Thoracic aorta (tissue), 2 donors: ENCODE measurements at regions not wholly inside any gene's neighbourhood (a gene's known extent, or its start where the extent isn't known, plus 50 kb on each side); places are given as distances from the start of the nearest gene placed in this dataset.

Source experiments
- ATAC-seq: fragments of 150-250 bp; one replicate; pipeline ENCODE4 v1.8.0; 2017; ENCODE audit warnings: low read depth; ENCODE audit not compliant: insufficient number of reproducible peaks, low FRiP score
- DNase-seq: peaks from one replicate; pipeline ENCODE4 v3.0.0-alpha.2; 2020; ENCODE audit warnings: low spot score
- H3K27ac ChIP-seq, 2 donors: fragments of 200-600 bp; sonication (generic); 1 replicate in 1 of 2; 2 replicates in 1 of 2; pipeline ENCODE4 v1.5.1; 2016; ENCODE audit warnings: mild to moderate bottlenecking in 2 of 2, moderate library complexity in 2 of 2
- H3K27me3 ChIP-seq: fragments of 200-600 bp; sonication (generic); replicated peaks from 2 replicates; pipeline ENCODE4 v1.6.0; 2016; ENCODE audit warnings: mild to moderate bottlenecking; ENCODE audit not compliant: insufficient read depth
- H3K36me3 ChIP-seq: fragments of 200-600 bp; sonication (generic); one replicate; pipeline ENCODE4 v1.5.1; 2016
- H3K4me1 ChIP-seq, 2 donors: fragments of 200-600 bp; sonication (generic); 1 replicate in 1 of 2; 2 replicates in 1 of 2; pipeline versions ENCODE4 v1.5.1 to v1.6.0; 2016; ENCODE audit warnings: low read depth in 2 of 2, mild to moderate bottlenecking in 1 of 2; ENCODE audit not compliant: control insufficient read depth in 1 of 2
- H3K4me3 ChIP-seq: fragments of 200-600 bp; sonication (generic); 2 replicates; pipeline ENCODE4 v1.5.1; 2016; ENCODE audit warnings: mild to moderate bottlenecking
- H3K9me3 ChIP-seq: fragments of 200-600 bp; sonication (generic); 2 replicates; pipeline ENCODE4 v1.5.1; 2016
- TF ChIP-seq, protein P1 (sequence below): fragments of 200-600 bp; sonication (generic); IDR thresholded peaks from one replicate; pipeline ENCODE4 v1.5.1; 2019; ENCODE audit warnings: antibody characterized with exemption

DNA sequence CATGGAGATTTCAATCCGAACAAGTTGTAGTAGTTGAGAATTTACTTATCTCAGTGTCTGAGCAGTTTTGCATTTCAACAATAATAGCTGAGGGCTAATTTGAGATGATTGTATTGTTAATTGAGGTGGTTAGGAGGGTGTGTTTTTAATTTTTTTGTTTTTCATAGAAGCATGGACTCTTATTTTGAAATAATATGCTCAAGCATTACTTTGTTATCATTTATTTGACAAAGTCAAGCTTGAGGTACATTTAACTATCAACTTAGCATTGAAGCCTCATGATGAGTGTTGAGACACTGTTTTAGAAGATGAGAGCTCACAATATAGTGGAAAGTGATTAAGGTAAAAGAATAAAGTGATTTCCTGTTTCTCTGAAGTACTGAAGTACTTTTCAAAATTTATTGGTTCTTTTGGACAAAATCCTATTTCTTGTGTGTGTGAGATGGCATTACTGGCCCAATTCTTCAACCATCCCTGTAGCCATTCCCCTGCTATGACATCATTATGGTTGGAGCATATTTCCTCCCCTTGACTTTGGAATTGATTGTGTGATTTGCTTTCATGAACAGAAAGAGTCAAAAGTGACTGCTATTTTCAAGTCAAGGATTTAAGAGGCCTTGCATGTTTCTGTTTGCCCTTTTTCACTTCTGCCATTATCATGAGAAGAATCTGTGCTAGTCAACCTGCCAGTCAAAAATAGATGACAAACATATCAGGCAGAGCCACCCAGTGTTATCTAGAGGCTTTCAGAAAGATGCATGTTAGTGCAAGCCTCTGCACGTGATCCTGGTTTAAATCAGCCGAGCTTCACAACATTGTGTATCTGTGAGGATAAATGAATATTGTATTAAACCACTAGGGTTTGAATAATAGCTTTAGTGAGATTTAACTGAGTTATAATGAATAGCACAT, 1112.3 kb upstream of the CITED2 start:
- DNase-seq (no peak), ATAC-seq (no peak)
- TF ChIP-seq, protein P1, sequence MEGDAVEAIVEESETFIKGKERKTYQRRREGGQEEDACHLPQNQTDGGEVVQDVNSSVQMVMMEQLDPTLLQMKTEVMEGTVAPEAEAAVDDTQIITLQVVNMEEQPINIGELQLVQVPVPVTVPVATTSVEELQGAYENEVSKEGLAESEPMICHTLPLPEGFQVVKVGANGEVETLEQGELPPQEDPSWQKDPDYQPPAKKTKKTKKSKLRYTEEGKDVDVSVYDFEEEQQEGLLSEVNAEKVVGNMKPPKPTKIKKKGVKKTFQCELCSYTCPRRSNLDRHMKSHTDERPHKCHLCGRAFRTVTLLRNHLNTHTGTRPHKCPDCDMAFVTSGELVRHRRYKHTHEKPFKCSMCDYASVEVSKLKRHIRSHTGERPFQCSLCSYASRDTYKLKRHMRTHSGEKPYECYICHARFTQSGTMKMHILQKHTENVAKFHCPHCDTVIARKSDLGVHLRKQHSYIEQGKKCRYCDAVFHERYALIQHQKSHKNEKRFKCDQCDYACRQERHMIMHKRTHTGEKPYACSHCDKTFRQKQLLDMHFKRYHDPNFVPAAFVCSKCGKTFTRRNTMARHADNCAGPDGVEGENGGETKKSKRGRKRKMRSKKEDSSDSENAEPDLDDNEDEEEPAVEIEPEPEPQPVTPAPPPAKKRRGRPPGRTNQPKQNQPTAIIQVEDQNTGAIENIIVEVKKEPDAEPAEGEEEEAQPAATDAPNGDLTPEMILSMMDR: no peak
- Histone ChIP-seq H3K4me1 (peaks cover 12 to 23% of the 10 kb centered on the region in 2 donors), H3K27me3 (no peaks in the 10 kb centered on the region), H3K36me3 (no peaks in the 10 kb centered on the region), H3K27ac (peak overlapping the region; percentile 15 to 70), H3K4me3 (no peak overlapping the region), H3K9me3 (no peaks in the 10 kb centered on the region)

DNA sequence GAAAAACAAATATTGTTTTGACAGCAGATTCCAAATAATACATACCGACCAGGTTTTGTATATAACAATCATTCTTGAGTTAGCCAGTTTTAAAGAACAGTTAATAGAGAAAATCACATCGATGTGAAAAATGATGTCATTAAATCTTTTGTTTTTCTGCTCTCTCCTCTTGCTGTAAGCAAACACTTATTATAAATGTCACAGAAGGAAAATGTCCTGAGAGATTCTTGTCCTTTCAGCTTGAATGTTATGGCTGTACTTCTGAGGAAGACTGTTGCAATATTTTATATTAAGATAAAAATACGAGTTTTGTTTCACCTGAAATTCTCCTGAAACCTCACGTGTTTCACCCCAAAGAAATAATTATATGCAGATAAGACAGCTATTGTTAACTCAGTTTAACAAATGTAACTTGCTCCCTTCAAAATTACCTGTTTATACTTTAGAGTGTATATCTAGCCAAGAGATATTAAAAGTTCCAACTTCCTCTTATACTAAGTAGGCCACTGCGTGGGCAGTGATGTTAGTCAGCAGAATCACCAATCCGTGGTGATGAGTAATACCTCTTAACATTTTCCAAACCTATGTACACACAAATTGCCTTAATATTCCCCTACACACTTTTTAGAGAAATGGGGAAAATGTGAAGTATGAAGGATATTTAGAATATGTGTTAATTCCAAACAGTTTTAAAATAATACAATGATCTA, 1111.4 kb upstream of the CITED2 start:
- Histone ChIP-seq H3K36me3 (no peaks in the 10 kb centered on the region), H3K4me3 (peak overlapping the region; percentile 24), H3K27me3 (no peaks in the 10 kb centered on the region), H3K27ac (peak overlapping the region; percentile 15 to 70), H3K9me3 (no peaks in the 10 kb centered on the region), H3K4me1 (peaks cover 12 to 24% of the 10 kb centered on the region in 2 donors)
- DNase-seq (peak; percentile 34), ATAC-seq (no peak)
- TF ChIP-seq, protein P1: no peak

DNA sequence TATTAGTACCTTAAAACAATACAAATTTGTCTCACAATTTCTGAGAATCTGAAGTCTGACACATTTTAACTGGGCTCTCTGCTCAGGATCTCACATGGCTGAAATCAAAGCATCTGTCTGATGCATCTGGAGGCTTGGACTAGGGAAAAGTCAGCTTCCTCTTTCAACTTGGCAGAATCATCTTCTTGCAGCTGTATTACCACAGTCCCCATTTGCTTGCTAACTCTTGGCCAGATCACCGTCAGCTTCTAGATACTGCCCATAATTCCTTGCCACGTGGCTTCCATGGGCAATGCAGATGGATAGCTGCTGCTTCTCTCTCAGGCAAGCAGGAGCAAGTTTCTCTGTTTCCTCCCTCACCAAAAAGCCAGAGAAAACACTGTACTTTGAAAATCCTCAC, 1106.4 kb upstream of the CITED2 start:
- H3K27ac ChIP-seq: no peak overlapping the region
- ATAC-seq (no peak), DNase-seq (no peak)

DNA sequence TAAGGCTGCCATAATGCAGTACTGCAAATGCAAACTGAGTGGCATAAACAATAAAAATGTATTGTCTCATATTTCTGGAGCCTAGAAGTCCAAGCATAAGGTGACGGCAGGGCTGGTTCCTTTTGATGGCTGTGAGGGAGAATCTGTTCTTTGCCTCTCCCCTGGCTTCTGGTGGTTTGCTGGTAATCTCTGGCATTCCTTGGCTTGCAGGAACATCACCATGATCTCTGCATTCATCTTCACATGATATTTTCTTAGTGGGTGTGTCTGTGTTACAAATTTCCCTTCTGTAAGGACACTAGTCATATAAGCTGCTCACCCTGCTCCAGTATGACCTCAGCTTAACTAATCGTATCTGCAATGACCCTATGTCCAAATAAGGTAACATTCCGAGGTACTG, 1104.2 kb upstream of the CITED2 start:
- H3K36me3 ChIP-seq: no peaks in the 10 kb centered on the region
- no peak overlapping the region for H3K4me3 ChIP-seq
- peaks cover 0 to 4% of the 10 kb centered on the region in 2 donors for H3K4me1 ChIP-seq
- H3K9me3 ChIP-seq: no peaks in the 10 kb centered on the region
- no peak overlapping the region for H3K27ac ChIP-seq
- DNase-seq (no peak), ATAC-seq (no peak)
- no peaks in the 10 kb centered on the region for H3K27me3 ChIP-seq
- TF ChIP-seq, protein P1: no peak

More for the DNA sequence above, 1106.4 kb upstream of the CITED2 start:
- H3K9me3 ChIP-seq: no peaks in the 10 kb centered on the region
- H3K4me3 ChIP-seq: no peak overlapping the region
- TF ChIP-seq, protein P1: no peak
- peaks cover 6 to 14% of the 10 kb centered on the region in 2 donors for H3K4me1 ChIP-seq
- no peaks in the 10 kb centered on the region for H3K27me3 ChIP-seq
- H3K36me3 ChIP-seq: no peaks in the 10 kb centered on the region

DNA sequence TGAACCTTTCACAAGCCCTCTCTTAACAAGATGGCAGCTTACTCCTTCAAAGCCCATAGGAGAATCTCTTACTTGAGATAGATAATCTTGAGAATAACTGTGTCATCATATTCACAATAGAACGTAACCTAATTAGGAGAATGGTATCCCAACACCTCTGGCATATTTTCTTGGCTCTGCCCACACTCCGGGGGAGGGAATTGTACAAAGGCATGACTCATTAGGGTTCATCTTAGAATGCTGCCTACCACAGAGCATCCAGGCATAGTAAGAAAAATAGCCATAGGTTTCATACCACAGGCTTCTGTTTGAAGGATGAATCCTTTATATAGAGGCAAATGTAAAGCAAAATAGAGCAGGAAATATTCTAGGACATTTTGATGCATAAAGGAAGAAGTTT, 1100.6 kb upstream of the CITED2 start:
- no peak overlapping the region for H3K27ac ChIP-seq
- no peak for DNase-seq
- H3K9me3 ChIP-seq: no peaks in the 10 kb centered on the region
- H3K27me3 ChIP-seq: no peaks in the 10 kb centered on the region
- TF ChIP-seq, protein P1: no peak
- no peaks in the 10 kb centered on the region for H3K4me1 ChIP-seq
- no peaks in the 10 kb centered on the region for H3K36me3 ChIP-seq
- no peak overlapping the region for H3K4me3 ChIP-seq
- no peak for ATAC-seq
